22Rv1 (cell line): ENCODE measurements at regions not wholly inside any gene's neighbourhood (a gene's known extent, or its start where the extent isn't known, plus 50 kb on each side); places are given as distances from the start of the nearest gene placed in this dataset.

Experiments
- CTCF ChIP-seq: fragments of 450-650 bp; IDR thresholded peaks from 2 replicates; pipeline ENCODE4 v1.5.1; 2017; ENCODE audit warnings: mild to moderate bottlenecking
- ZFX ChIP-seq: fragments of 450-650 bp; IDR thresholded peaks from 2 replicates; pipeline ENCODE4 v1.6.1; 2017; ENCODE audit warnings: antibody characterized with exemption, borderline replicate concordance

- TF ChIP-seq CTCF, result no peak
- no peak for TF ChIP-seq ZFX
These were observed 386.5 kb downstream of the SPATA31D1 start for GRCh38 chr9:82375041-82375440.
